ENCODE measurements at regions not wholly inside any gene's neighbourhood (a gene's known extent, or its start where the extent isn't known, plus 50 kb on each side); places are given as distances from the start of the nearest gene placed in this dataset.
"Not testable (repeated sequence)": the region's sequence is repeated elsewhere in the genome, so short reads cannot be mapped to it uniquely, and the experiment has no call there.

DNA sequence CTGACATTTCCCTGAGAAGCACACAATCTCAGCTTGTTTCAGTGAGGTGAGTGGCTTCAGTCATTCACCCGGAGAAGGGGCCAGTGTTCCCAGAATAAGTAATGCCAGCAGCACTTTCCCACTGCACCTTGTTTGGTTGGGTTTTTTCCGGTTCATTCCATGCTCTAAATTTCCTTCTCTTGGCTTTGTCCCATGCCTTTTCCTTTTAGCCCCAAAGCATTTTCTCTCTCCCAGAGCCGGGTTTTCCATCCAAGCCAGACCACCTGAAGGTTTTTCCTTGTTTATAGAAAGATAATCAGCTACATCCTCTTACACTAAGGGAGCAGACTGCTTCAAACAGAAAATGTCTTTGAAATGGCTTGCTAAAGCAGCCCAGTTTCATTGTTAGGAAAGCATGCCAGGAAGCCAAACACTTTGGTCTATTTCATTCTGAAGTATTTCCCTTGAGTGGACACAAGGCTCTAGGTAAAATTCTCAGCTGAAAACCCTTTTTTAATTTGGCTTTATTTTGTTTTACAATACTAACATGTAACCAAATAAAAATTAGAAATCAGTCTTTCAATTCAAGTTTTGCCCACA, 501.6 kb downstream of the DTWD2 start:
- no peak for DNase-seq

DNA sequence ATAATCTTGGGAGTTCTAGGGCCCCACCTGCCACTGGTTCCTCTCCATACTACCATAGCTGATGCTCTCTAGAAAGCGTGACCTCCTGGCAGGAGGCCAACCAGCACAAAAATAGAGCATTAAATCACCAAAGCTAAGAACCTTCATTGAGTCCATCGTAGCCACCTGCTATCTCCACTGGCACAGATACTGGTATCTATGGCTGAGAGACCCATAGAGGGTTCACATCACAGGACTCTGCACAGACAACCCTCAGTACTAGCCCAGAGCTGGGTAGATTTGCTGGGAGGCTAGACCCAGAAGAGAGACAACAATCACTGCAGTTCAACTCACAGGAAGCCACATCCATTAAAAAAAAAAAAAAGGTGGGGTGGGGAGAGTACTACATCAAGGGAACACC, 509.1 kb downstream of the DTWD2 start:
- no peak for DNase-seq

DNA sequence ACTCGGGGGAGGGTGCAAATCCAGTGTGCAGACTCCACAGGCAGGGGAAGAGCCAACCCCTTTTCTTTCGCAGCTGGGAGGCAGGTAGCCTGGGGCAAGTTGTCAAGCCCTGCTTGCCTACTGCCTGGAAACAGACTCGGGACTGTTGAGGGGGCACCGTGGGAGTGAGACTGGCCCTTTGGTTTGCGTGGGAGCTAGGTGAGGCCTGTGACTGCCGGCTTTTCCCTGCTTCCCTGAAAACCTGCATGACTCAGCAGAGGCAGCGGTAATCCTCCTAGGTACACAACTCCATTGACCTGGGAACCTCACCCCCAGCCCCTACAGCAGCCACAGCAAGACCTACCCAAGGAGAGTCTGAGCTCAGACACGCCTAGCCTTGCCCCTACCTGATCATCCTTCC, 509.5 kb downstream of the DTWD2 start:
- no peak for DNase-seq

DNA sequence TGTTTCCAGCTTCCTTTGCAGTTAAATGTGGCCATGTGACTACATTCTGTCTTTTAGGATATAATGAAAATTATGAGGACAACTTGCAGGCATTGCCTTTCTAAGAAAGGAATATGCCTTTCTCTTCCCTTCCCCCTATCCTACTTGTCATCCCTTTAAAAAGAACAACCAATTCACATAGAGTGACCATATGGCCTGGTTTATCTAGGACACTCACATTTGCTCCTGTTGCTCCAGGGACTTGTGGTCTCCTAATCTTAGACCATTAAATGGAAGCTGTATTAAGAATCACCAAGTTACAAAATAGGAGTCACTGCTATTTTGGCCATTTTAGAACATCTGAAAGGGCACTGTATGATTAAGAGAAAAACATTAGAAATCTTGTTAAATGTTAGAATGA, 520.3 kb downstream of the DTWD2 start:
- no peak for DNase-seq

DNA sequence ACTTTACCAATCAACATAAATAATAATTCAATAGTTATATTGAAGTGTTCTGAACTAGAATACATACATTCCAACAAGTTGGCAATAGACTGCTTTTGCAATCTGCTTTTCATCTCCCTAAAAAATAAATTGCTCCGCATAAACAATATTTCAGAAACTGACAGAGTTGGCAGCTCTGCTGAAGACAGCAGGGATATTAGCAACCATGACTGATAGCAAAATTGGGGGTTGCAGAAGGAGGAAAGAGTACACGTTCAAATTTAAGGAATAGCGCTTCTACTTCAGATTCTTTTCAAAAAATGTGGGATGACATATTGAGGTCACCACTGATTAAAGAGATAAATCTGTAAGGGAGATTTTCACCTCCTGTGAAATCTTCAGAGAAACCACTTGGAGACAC, 521.2 kb downstream of the DTWD2 start:
- DNase-seq = no peak

DNA sequence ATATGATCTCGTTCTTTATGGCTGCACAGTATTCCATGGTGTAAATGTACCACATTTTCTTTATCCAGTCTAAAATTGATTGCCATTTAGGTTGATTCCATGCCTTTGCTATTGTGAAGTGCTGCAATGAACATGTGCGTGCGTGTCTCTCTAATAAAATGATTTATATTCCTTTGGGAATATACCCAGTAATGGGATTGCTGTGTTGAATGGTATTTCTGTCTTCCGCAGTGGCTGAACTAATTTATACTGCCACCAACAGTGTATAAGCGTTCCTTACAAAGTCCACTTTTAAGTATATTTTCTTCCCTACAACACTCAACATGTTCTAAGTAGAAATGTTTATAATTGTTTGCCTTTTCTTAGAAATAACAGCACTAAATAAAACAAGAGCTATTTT, 521.9 kb downstream of the DTWD2 start:
- DNase-seq = no peak

DNA sequence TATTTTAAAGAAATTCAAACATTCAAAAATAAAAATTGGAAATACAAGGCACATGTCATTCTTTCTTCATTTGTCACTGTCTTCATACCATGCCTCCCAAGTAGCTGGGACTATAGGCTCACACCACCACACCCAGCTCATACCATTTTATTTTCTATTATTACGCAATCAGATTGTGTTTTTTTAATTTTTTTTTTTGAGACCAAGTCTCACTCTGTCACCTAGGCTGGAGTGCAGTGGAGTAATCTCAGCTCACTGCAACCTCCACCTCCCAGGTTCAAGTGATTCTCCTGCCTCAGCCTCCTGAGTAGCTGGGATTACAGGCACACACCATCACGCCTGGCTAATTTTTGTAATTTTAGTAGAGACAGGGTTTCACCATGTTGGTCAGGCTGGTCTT, 526.1 kb downstream of the DTWD2 start:
- not testable (repeated sequence) for DNase-seq

DNA sequence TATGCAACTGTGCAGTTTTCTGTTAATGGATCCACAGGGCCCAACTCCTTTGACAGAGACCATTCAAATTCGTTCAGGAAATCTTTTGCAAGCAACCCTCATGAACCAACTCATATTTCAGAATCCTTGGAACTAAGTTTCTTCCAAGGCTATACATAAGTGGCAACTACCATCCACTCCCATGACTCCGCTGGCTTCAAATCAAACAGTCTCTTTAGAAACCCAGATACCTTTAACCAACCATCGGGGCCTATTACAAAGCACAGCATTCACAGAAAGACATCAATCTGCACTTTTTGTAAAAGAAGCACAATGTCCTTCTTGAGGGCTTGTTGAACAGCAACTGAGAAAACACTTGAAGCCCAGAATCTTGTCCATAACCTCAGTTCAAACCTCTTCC, 526.9 kb downstream of the DTWD2 start:
- DNase-seq = no peak

DNA sequence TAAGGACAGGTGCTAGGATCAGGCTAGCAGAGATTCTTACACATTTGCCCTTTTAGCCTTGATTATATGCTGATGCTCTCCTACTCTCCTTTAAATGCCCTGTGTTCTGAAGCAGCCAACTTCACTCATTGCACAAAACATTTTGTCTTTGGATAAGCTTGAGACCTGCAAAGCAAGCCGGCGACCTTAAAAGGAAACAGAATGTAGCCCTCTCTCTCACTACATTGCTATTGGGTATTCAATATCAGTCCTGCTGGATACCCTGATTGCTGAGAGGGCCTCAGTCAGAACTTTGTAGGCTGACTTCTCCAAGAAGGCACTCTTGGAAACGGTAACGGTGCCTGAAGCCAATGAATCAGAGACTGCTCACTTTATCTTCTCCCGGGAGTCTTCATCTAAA, 528.9 kb downstream of the DTWD2 start:
- no peak for DNase-seq

DNA sequence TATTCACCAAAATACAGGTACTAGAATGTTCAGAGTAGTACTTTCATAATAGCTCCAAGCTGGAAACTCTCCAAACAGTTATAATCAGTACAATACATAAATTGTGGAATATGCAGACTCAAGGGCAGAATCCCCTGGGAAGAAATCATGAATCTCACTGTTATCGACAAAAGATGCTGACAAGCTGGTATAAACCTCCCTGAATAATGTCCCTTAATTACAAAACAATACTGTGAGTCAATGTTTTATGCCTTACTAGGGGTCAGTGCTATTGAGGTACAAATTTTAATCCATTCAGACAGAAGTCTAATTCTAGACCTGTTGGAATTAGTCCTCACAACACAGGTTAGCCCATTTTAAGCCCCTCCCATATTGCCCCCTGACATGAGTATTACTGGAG, 532.3 kb downstream of the DTWD2 start:
- DNase-seq = no peak

DNA sequence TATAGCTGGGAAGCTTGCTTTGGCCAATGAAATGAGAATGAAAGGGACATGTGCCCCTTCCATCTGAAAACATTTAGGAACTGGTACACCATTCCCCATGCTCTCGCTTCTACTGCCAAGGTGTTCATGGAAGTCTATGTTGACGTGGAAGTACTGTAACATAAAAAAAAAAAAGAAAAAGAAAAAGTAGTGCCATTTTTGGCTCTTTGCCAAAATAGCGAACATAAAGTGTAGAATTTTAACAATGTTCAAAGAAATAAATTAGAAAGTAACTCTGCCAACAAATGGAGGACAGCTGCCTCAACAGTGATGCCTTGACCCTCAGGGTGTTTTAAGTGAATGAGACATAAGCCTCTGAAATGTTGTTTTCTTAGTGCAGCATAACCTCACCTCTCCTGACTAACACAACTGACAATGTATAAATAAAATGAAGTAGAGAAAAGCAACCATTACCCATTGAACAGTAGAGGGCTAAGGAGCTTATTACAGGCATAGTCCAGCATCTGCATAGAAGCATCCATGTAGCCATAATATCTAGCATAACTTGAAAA, 536.6 kb downstream of the DTWD2 start:
- DNase-seq = no peak

DNA sequence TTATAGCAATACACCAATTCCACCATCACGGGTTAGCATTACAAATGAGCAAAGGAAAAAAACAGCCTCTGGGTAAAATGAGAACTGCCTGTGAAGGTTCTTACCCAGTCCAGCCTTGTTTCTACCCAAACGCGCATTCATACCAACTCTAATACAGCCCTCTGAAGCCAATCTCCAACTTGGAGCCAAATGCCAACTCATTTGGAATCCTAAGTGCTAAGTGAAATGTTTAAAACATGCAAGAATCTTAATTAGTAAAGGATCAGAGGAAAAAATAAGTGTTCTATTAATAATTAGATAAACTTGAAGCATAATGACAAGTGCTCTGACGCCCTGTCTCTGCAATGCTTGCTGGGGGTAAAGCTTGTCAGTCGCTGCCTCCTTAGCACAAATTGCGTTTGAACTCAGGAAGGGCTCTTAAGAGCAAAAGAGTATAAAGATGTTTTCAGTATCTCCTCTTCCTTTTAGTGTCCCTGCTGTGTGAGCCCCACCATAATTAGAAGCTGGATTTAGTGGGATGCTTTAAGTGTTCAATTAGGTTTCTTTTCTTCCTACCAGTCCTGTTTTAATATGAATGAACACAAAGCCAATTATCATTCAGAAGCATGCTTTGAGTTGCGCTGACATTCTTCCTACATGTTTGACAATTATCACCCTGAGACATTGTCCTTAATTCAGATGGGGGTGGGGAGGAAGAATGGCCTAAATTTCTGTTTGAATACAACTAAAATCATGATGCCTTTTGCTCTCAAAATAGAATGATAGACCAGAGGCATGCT, 537.6 kb downstream of the DTWD2 start:
- DNase-seq = peak in 10 of 58 donors; percentile 1 to 42 (median 5)

DNA sequence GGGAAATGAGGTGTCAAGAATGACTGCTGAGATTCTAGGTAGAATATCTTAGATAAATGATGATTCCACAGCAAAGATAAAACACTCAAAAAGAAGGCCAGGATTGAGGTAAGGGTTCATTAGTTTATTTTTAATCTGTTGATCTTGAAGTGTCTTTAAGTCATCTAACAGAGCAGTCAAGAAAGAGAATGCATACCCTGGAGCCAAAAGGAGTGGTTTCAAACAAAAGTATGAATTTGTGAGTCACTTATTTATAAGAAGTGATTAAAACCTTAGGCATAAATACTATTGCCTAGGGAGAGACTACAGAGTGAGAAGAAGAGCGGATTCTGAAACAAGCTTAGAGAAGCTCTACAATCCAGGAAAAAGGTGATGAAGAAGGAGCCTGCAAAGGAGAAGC, 541.0 kb downstream of the DTWD2 start:
- no peak for DNase-seq

DNA sequence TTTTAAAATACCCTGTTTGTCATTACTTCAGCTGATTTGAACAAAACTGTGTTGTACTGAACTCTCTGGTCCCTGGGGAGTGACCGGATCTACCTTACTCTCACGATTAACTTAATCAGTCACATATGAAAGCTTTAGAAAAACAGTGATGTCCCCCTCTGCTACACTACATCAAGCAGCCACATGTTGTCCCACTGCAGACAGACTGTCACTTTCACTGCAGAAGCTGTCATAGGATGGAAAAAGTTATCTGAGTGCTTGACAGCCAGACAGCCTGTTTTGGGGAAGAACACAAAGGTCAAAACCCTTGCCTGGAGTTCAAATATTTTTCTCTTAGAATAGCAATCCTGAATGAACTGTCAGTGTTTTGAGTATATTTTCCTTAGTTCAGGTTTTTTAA, 546.4 kb downstream of the DTWD2 start:
- no peak for DNase-seq

DNA sequence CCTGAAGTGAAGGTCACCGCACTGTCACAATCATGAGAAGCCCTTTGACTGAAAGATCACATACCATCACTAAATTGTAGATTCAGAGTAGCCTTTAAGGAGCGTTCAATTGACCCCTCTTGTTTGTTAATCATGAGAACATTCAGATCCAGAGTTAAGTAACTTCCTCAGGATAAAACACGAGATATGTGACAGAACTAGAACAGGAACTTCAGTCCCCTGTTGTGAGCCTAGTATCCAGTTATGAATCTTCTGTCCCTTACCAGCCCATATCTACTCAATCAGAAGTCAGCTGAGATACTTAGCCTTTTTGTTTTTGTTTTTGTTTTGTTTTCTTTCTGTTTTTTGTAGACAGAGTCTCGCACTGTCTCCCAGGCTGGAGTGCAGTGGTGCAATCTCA, 547.3 kb downstream of the DTWD2 start:
- no peak for DNase-seq

DNA sequence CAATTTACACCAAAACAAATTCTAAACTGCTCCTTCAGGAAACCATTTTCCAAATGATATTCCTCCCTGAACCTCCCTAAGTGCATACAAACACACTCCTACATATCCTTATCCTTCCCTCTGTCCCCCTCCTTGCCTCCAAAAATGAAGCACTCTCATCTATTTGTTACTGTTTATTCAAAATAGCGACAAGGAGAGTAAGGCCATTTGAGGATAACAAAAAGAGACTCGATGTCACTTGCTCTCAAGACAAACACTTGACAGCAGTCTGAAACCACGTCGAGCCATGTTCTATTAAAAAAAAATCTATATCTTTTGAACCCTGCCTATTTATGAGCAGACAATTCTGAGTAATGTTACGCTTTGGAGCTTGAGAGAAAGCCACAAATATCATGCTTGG, 547.9 kb downstream of the DTWD2 start:
- no peak for DNase-seq

DNA sequence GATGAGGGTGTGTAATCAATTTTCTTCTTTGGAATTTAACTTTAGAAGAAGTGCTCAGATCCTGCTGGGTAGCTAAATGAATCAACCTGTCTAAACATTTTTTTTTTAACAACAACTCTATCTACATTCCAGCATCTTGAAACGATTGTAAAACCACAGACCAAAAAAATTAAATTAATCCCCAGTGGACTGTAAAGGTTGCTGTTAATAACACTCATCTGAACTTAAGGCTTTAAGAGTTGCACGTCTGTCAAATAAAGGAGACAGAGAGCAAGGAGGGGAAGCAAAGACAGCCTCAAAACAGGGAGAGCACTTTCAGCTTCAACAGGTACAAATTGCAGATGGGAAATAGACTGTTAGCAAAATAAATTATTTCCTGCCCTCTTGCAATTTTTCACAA, 548.5 kb downstream of the DTWD2 start:
- DNase-seq = no peak

DNA sequence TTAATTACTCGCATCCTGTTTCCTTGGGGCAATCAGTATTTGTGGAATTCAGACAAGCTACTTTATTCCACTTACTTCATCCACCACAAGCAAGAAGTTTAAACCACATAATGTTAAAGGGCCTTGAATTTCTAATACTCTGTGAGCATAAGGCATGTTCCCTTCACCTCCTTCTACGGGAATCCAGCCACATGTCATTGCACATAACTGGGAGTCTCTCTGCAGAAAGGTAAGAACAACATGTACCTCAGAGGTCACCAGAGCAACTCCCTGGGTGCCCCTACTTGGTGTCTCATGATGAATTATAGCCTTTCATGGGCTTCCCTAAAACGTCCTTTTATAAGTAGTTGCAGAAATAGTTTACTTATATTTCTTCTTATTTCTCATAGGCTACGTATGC, 553.2 kb downstream of the DTWD2 start:
- no peak for DNase-seq

DNA sequence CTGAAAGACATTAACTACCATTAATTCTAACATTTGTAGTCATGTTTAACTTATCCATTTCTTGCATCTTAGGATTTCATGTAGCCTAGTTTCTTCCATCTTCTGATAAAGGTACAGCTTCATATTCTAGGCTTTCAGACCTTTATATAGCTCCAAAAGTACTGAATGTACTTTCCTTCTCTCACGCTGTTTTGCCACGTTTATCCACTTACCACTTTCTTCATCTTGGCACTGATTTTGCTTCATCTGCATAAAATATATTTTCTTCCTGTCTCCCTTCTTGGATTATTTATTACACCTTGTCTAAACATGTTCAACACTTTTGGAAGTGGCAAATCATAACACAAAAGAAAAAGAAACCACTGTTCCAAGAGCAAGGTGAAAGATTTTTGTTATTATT, 553.8 kb downstream of the DTWD2 start:
- DNase-seq = no peak

DNA sequence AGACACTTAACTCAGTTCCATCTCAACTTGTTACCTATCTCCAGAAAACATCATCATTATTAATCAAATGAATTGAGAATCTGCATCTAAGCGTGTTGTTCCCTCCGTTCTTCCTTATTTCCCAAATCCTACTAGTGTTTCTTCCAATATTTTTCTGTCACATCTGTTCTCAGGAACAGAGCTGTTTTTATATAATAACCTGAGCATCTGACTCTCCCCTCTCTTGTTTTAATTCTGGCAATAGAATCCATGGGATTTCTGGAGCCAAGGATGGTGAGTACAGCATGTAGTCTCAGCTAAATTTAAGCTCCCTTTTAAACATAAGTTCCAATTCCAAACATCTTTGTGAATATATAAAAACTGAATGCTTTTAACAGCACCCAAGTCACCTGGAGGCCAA, 558.3 kb downstream of the DTWD2 start:
- DNase-seq = peak in 1 of 58 donors; percentile 11

DNA sequence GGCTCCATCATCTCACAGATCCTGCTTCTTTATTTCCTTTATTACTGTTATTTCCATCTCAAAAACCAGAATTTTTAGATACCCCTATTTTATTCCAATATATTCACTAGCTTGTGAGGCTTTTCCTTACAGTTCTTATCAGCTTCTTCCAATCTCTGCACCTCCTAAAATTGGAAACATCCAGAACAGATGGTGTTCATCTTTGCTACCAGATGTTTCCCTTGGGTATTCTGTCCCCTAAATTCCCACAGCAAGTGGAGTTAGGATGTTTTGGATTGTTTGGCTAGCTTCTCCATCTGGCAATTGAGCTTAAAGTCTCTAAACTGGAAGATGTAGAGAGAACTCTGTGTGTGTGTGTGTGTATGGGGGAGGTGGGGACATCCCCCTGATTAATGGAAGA, 580.4 kb downstream of the DTWD2 start:
- DNase-seq = peak in 1 of 58 donors; percentile 6

DNA sequence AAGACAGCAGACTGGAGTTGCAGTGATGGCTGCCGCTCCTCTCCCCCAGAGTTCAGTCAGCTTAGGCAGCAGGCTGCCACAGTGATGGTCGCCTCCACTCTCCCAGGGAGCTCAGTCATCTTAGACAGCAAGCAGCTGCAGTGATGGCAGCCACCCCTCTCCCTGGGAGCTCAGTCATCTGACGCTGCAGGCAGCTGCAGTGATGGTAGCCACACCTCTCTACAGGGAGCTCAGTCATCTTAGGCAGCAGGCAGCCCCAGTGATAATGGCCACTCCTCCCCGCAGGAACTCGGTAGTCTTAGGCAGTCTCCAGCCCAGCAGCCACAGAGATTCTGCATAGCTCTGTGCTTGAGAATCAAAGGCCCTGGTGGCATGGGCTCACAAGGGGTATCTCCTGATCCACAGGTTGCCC, 582.7 kb downstream of the DTWD2 start:
- peak in 1 of 58 donors; percentile 1 for DNase-seq

DNA sequence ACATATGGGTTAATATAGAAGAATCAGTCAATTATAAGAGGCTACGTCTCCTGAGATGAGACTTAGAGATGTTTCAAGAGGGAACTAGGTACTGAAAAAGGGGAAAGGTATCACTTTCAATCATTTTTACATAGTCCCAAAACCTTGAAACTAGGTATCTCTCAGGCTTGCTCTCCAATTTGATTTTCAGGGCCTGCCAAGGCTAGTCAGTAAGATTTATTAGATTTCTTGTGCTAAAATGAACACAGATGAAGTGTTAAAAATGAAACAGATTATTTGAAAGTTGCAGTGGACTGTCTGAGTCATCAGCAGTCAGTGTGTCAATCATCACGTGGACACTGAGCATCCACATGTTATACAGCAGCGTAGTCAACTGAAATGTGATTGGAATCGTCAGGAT, 591.1 kb downstream of the DTWD2 start:
- DNase-seq = no peak
